ENCODE measurements at regions not wholly inside any gene's neighbourhood (a gene's known extent, or its start where the extent isn't known, plus 50 kb on each side); places are given as distances from the start of the nearest gene placed in this dataset.

GRCh38 chr16:86901483-86901882, 323.1 kb downstream of the FOXL1 start:
- POLR2A ChIA-PET = no interaction called here
- CTCF ChIA-PET (ENCODE audit: unreplicated experiment) = no interaction called here
- H2AFZ ChIP-seq (ENCODE audit: low read length) = no peak overlapping the region

GRCh38 chr16:86902656-86903001, 324.3 kb downstream of the FOXL1 start:
- Histone ChIP-seq H2AFZ (ENCODE audit: low read length) (no peak overlapping the region), H3K9me3 (ENCODE audit: low read length) (no peaks in the 10 kb centered on the region), H3K36me3 (ENCODE audit: insufficient read depth, low read length) (no peaks in the 10 kb centered on the region), H3K27ac (ENCODE audit: low read depth, low read length, poor library complexity, severe bottlenecking) (no peak overlapping the region), H3K79me2 (ENCODE audit: insufficient read depth, low read depth, low read length) (no peaks in the 10 kb centered on the region), H3K4me3 (ENCODE audit: low read depth, low read length, poor library complexity, severe bottlenecking) (no peak overlapping the region), H3K9me2 (ENCODE audit: insufficient read depth, low read length) (no peaks in the 10 kb centered on the region), H4K20me1 (ENCODE audit: insufficient read depth, low read length) (no peaks in the 10 kb centered on the region), H3K4me2 (ENCODE audit: low read length) (no peak overlapping the region), H3K4me1 (ENCODE audit: insufficient read depth, low read length, poor library complexity, severe bottlenecking) (no peaks in the 10 kb centered on the region)
- intact Hi-C loops (cut with micrococcal nuclease; ENCODE audit: unreplicated experiment) = no loop called here
- ChIA-PET CTCF (ENCODE audit: unreplicated experiment) (no interaction called here), POLR2A (no interaction called here)
- BruUV-seq (replicated peaks) = no TSS peak
- no peak for TF ChIP-seq EZH2phosphoT487 (IDR thresholded peaks at IDR 0.05; ENCODE audit: borderline replicate concordance, low read depth, low read length)
- TF ChIP-seq, protein P1, sequence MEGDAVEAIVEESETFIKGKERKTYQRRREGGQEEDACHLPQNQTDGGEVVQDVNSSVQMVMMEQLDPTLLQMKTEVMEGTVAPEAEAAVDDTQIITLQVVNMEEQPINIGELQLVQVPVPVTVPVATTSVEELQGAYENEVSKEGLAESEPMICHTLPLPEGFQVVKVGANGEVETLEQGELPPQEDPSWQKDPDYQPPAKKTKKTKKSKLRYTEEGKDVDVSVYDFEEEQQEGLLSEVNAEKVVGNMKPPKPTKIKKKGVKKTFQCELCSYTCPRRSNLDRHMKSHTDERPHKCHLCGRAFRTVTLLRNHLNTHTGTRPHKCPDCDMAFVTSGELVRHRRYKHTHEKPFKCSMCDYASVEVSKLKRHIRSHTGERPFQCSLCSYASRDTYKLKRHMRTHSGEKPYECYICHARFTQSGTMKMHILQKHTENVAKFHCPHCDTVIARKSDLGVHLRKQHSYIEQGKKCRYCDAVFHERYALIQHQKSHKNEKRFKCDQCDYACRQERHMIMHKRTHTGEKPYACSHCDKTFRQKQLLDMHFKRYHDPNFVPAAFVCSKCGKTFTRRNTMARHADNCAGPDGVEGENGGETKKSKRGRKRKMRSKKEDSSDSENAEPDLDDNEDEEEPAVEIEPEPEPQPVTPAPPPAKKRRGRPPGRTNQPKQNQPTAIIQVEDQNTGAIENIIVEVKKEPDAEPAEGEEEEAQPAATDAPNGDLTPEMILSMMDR (conservative IDR thresholded peaks at IDR 0.05; ENCODE audit: low read length) = no peak
- no peak for DNase-seq (ENCODE audit: low spot score)

More at GRCh38 chr16:86901483-86901882, 323.1 kb downstream of the FOXL1 start:
- no peak overlapping the region for H3K4me3 ChIP-seq (ENCODE audit: low read depth, low read length, poor library complexity, severe bottlenecking)
- H3K36me3 ChIP-seq (ENCODE audit: insufficient read depth, low read length) = no peaks in the 10 kb centered on the region
- intact Hi-C loops (cut with micrococcal nuclease; ENCODE audit: unreplicated experiment) = no loop called here
- no TSS peak for BruUV-seq (replicated peaks)
- H3K4me1 ChIP-seq (ENCODE audit: insufficient read depth, low read length, poor library complexity, severe bottlenecking) = no peaks in the 10 kb centered on the region
- H3K27ac ChIP-seq (ENCODE audit: low read depth, low read length, poor library complexity, severe bottlenecking) = no peak overlapping the region
- no peaks in the 10 kb centered on the region for H3K9me3 ChIP-seq (ENCODE audit: low read length)
- no peaks in the 10 kb centered on the region for H3K9me2 ChIP-seq (ENCODE audit: insufficient read depth, low read length)
- DNase-seq (ENCODE audit: low spot score) = no peak
- TF ChIP-seq, protein P1 (conservative IDR thresholded peaks at IDR 0.05; ENCODE audit: low read length) = no peak
- TF ChIP-seq EZH2phosphoT487 (IDR thresholded peaks at IDR 0.05; ENCODE audit: borderline replicate concordance, low read depth, low read length) = no peak
- no peaks in the 10 kb centered on the region for H4K20me1 ChIP-seq (ENCODE audit: insufficient read depth, low read length)
- H3K79me2 ChIP-seq (ENCODE audit: insufficient read depth, low read depth, low read length) = no peaks in the 10 kb centered on the region
- no peak overlapping the region for H3K4me2 ChIP-seq (ENCODE audit: low read length)

DNA sequence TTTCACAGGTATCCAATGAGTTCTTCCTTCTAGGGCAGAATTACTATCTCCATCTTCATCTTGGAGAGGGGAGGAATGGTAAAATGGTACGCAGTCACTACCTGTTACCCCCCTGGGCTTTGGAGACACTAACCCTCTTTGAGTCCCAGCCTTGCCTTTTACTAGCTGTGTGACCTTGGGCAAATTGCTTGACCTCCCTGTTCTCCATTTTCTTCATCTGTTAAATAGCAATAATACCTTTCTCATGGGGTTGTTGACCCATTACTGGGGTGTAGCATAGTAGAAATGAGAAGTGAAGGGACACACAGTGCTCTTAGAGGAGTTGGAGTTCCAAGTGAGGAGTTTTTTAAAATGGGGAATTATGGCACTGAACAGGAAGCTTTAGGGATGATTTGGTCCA, 324.7 kb downstream of the FOXL1 start:
- no peak overlapping the region for H3K27ac ChIP-seq (ENCODE audit: low read depth, low read length, poor library complexity, severe bottlenecking)
- no peaks in the 10 kb centered on the region for H4K20me1 ChIP-seq (ENCODE audit: insufficient read depth, low read length)
- H3K4me3 ChIP-seq (ENCODE audit: low read depth, low read length, poor library complexity, severe bottlenecking) = no peak overlapping the region
- H3K9me3 ChIP-seq (ENCODE audit: low read length) = no peaks in the 10 kb centered on the region
- DNase-seq (ENCODE audit: low spot score) = no peak
- H3K4me2 ChIP-seq (ENCODE audit: low read length) = no peak overlapping the region
- TF ChIP-seq, protein P1 (conservative IDR thresholded peaks at IDR 0.05; ENCODE audit: low read length) = no peak
- TF ChIP-seq EZH2phosphoT487 (IDR thresholded peaks at IDR 0.05; ENCODE audit: borderline replicate concordance, low read depth, low read length) = no peak
- H3K4me1 ChIP-seq (ENCODE audit: insufficient read depth, low read length, poor library complexity, severe bottlenecking) = no peaks in the 10 kb centered on the region
- intact Hi-C loops (cut with micrococcal nuclease; ENCODE audit: unreplicated experiment) = no loop called here
- H3K79me2 ChIP-seq (ENCODE audit: insufficient read depth, low read depth, low read length) = no peaks in the 10 kb centered on the region
- ChIA-PET CTCF (ENCODE audit: unreplicated experiment) (no interaction called here), POLR2A (no interaction called here)
- H3K36me3 ChIP-seq (ENCODE audit: insufficient read depth, low read length) = no peaks in the 10 kb centered on the region
- H3K9me2 ChIP-seq (ENCODE audit: insufficient read depth, low read length) = no peaks in the 10 kb centered on the region
- H2AFZ ChIP-seq (ENCODE audit: low read length) = no peak overlapping the region
- no TSS peak for BruUV-seq (replicated peaks)

Data from OCI-LY7 (cell line).